ENCODE measurements at regions not wholly inside any gene's neighbourhood (a gene's known extent, or its start where the extent isn't known, plus 50 kb on each side); places are given as distances from the start of the nearest gene placed in this dataset.

DNA sequence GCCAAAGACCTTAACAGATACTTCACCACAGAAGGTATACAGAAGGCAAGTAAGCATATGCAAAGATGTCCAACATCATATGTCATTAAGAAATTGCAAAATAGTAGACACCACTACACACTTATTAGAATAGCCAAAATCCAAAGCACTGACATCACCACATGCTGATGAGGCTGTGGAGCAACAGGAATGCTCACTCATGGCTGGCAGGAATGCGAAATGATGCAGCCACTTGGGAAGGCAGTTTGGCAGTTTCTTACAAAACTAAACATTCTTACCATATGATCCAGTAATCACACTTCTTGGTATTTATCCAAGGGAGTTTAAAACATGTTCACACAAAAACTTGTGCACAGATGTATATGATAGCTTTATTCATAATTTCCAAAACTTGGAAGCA is 261.2 kb upstream of the AJAP1 start:
- FAIRE-seq = no peak
- Histone ChIP-seq H3K9ac (ENCODE audit: low read length in 3 of 3) (no peak overlapping the region), H3K27ac (ENCODE audit: low read depth in 2 of 2, low read length in 2 of 2) (no peak overlapping the region), H3K9me3 (ENCODE audit: control insufficient read depth in 2 of 3, insufficient read depth in 1 of 3, low read length in 3 of 3) (peaks cover 0 to 10% (median 0%) of the 10 kb centered on the region in 3 donors), H3K36me3 (ENCODE audit: control insufficient read depth in 2 of 3, insufficient read depth in 3 of 3, low read length in 3 of 3) (no peaks in the 10 kb centered on the region), H3K4me3 (ENCODE audit: low read length in 3 of 3) (no peak overlapping the region), H3K27me3 (ENCODE audit: control insufficient read depth, insufficient read depth, low read length) (no peaks in the 10 kb centered on the region), H3K4me1 (ENCODE audit: control insufficient read depth in 2 of 3, insufficient read depth in 2 of 3, low read depth in 1 of 3, low read length in 3 of 3) (peaks cover 0 to 8% (median 6%) of the 10 kb centered on the region in 3 donors)
- DNase-seq = no peak
- intact Hi-C loops (cut with DNase I) = no loop called here
- TF ChIP-seq, protein P1, sequence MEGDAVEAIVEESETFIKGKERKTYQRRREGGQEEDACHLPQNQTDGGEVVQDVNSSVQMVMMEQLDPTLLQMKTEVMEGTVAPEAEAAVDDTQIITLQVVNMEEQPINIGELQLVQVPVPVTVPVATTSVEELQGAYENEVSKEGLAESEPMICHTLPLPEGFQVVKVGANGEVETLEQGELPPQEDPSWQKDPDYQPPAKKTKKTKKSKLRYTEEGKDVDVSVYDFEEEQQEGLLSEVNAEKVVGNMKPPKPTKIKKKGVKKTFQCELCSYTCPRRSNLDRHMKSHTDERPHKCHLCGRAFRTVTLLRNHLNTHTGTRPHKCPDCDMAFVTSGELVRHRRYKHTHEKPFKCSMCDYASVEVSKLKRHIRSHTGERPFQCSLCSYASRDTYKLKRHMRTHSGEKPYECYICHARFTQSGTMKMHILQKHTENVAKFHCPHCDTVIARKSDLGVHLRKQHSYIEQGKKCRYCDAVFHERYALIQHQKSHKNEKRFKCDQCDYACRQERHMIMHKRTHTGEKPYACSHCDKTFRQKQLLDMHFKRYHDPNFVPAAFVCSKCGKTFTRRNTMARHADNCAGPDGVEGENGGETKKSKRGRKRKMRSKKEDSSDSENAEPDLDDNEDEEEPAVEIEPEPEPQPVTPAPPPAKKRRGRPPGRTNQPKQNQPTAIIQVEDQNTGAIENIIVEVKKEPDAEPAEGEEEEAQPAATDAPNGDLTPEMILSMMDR (IDR thresholded peaks at IDR 0.05; ENCODE audit: borderline replicate concordance, extremely low read depth, insufficient read depth) = no peak

DNA sequence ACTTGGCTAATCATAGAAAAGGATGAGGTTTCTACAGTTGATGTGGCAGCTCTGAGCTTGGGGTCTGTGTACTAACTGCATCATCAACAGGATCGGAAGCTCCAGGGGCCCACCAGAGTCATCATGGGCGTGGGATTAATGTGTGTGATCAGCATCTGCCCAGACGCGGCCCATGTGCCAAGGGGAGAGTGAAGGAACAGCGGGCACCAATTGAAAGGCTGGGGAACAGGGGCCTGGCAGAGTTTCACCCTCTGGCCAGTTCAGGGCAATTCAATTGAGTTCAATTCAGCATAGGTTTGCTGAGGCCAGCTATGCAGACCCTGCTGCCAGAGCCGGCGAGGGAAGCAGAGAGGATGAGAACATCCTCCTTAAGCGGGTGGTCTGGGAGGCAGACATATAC is 260.0 kb upstream of the AJAP1 start:
- no peaks in the 10 kb centered on the region for H3K36me3 ChIP-seq (ENCODE audit: control insufficient read depth in 2 of 3, insufficient read depth in 3 of 3, low read length in 3 of 3)
- DNase-seq = no peak
- no peak overlapping the region for H3K4me3 ChIP-seq (ENCODE audit: low read length in 3 of 3)
- FAIRE-seq = no peak
- no peaks in the 10 kb centered on the region for H3K27me3 ChIP-seq (ENCODE audit: control insufficient read depth, insufficient read depth, low read length)
- H3K27ac ChIP-seq (ENCODE audit: low read depth in 2 of 2, low read length in 2 of 2) = no peak overlapping the region
- TF ChIP-seq, protein P1 (IDR thresholded peaks at IDR 0.05; ENCODE audit: borderline replicate concordance, extremely low read depth, insufficient read depth) = no peak
- intact Hi-C loops (cut with DNase I) = no loop called here
- peaks cover 0 to 8% (median 6%) of the 10 kb centered on the region in 3 donors for H3K4me1 ChIP-seq (ENCODE audit: control insufficient read depth in 2 of 3, insufficient read depth in 2 of 3, low read depth in 1 of 3, low read length in 3 of 3)
- peaks cover 0 to 10% (median 0%) of the 10 kb centered on the region in 3 donors for H3K9me3 ChIP-seq (ENCODE audit: control insufficient read depth in 2 of 3, insufficient read depth in 1 of 3, low read length in 3 of 3)
- H3K9ac ChIP-seq (ENCODE audit: low read length in 3 of 3) = no peak overlapping the region

DNA sequence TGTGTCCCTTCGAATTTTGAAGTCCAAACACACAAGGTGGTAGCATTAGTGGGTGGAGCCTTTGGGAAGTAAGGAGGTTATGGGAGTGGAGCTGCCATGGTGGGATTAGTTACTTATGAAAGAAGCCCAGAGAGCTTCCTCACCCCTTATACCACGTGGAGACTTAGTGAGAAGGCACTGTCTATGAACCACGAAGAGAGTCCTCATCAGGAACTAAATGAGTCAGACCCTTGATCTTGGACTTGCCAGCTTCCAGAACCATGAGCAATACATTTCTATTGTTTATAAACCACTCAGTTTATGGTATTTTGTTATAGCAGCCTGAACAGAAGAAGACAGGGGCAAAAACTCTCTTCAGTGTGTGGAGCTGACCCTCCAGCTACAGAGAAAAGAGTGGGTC is 259.3 kb upstream of the AJAP1 start:
- Histone ChIP-seq H3K27ac (ENCODE audit: low read depth in 2 of 2, low read length in 2 of 2) (no peak overlapping the region), H3K4me1 (ENCODE audit: control insufficient read depth in 2 of 3, insufficient read depth in 2 of 3, low read depth in 1 of 3, low read length in 3 of 3) (peaks cover 0 to 8% (median 6%) of the 10 kb centered on the region in 3 donors), H3K36me3 (ENCODE audit: control insufficient read depth in 2 of 3, insufficient read depth in 3 of 3, low read length in 3 of 3) (no peaks in the 10 kb centered on the region), H3K9me3 (ENCODE audit: control insufficient read depth in 2 of 3, insufficient read depth in 1 of 3, low read length in 3 of 3) (peaks cover 0 to 10% (median 0%) of the 10 kb centered on the region in 3 donors), H3K9ac (ENCODE audit: low read length in 3 of 3) (no peak overlapping the region), H3K27me3 (ENCODE audit: control insufficient read depth, insufficient read depth, low read length) (no peaks in the 10 kb centered on the region), H3K4me3 (ENCODE audit: low read length in 3 of 3) (no peak overlapping the region)
- FAIRE-seq (no peak), DNase-seq (no peak)
- intact Hi-C loops (cut with DNase I) = no loop called here
- TF ChIP-seq, protein P1 (IDR thresholded peaks at IDR 0.05; ENCODE audit: borderline replicate concordance, extremely low read depth, insufficient read depth) = no peak

DNA sequence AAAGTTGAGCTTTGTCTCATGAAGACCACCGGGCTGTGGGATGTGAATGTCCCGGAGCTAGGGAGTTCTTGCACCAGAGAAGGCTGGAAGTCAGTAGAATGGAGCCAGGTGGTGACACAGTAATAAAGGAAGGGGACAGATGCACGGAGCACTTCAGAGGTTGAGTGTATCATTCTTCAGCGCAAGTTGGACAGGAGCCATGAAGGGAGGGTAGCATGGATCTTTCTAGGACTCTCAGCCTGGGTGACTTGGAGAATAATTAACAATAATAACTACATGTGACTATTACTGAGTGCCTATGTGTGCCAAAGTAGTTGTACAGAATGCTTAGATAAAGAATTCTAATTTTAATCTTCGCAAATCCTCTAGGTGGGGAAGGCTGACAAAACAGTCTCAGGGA is 258.7 kb upstream of the AJAP1 start:
- Histone ChIP-seq H3K27me3 (ENCODE audit: control insufficient read depth, insufficient read depth, low read length) (no peaks in the 10 kb centered on the region), H3K27ac (ENCODE audit: low read depth in 2 of 2, low read length in 2 of 2) (no peak overlapping the region), H3K9ac (ENCODE audit: low read length in 3 of 3) (no peak overlapping the region), H3K4me3 (ENCODE audit: low read length in 3 of 3) (no peak overlapping the region), H3K36me3 (ENCODE audit: control insufficient read depth in 2 of 3, insufficient read depth in 3 of 3, low read length in 3 of 3) (no peaks in the 10 kb centered on the region), H3K9me3 (ENCODE audit: control insufficient read depth in 2 of 3, insufficient read depth in 1 of 3, low read length in 3 of 3) (peaks cover 0 to 10% (median 0%) of the 10 kb centered on the region in 3 donors), H3K4me1 (ENCODE audit: control insufficient read depth in 2 of 3, insufficient read depth in 2 of 3, low read depth in 1 of 3, low read length in 3 of 3) (peaks cover 0 to 8% (median 6%) of the 10 kb centered on the region in 3 donors)
- FAIRE-seq (no peak), DNase-seq (peak in 1 of 5 donors; percentile 13)
- intact Hi-C loops (cut with DNase I) = no loop called here
- TF ChIP-seq, protein P1 (IDR thresholded peaks at IDR 0.05; ENCODE audit: borderline replicate concordance, extremely low read depth, insufficient read depth) = no peak

Measured in kidney (tissue), 13 donors.